ENCODE measurements at regions not wholly inside any gene's neighbourhood (a gene's known extent, or its start where the extent isn't known, plus 50 kb on each side); places are given as distances from the start of the nearest gene placed in this dataset.

- no peak for DNase-seq
- no peak for TF ChIP-seq MEF2A (IDR thresholded peaks at IDR 0.05; ENCODE audit: borderline replicate concordance, low read depth)
- no peak for TF ChIP-seq GATA2 (CRISPR knock-in tag; IDR thresholded peaks at IDR 0.05)
- TF ChIP-seq RXRA (IDR thresholded peaks at IDR 0.05; ENCODE audit: borderline replicate concordance, low read depth), result no peak
- H3K9ac ChIP-seq, result no peak overlapping the region
- ChIA-PET POLR2A (no interaction called here), CTCF (interaction anchor here (1.0 to 2.9 kb wide), 3 partner anchors 44 to 383 kb away, joined by 3 to 9 read pairs (median 4); no protein-coding TSS in a partner anchor)
- no peaks in the 10 kb centered on the region for H3K79me2 ChIP-seq (ENCODE audit: insufficient read depth)
- no peak overlapping the region for H3K4me2 ChIP-seq
- H3K9me2 ChIP-seq, result no peaks in the 10 kb centered on the region
- H3K4me1 ChIP-seq (ENCODE audit: control insufficient read depth in 1 of 2, insufficient read depth in 2 of 2, low read depth in 1 of 2, low read length in 1 of 2), result no peaks in the 10 kb centered on the region; a peak in 1 of 4 replicates
- H3F3A ChIP-seq (replicated peaks; ENCODE audit: insufficient read depth), result no peaks in the 10 kb centered on the region
- no peaks in the 10 kb centered on the region for H4K20me1 ChIP-seq (ENCODE audit: insufficient read depth)
- H3K36me3 ChIP-seq (replicated peaks in 1 of 2; ENCODE audit: control insufficient read depth in 1 of 2, insufficient read depth in 2 of 2, low read length in 1 of 2), result no peaks in the 10 kb centered on the region
- no peaks in the 10 kb centered on the region for H3K27me3 ChIP-seq (ENCODE audit: insufficient read depth)
- no peak overlapping the region for H3K4me3 ChIP-seq (ENCODE audit: low read depth in 2 of 2, low read length in 1 of 2)
- no peaks in the 10 kb centered on the region for H3K9me3 ChIP-seq
- H3K27ac ChIP-seq (ENCODE audit: low read depth in 2 of 2, low read length in 1 of 2), result no peak overlapping the region
- no peak overlapping the region for H2AFZ ChIP-seq (ENCODE audit: low read depth)
- 45% methylated on average over 5 of the region's 5 CpGs for WGBS (ENCODE audit: low lambda C conversion rate)
Measured at GRCh38 chr5:38765399-38765861, 80.4 kb upstream of the OSMR start.

- H3F3A ChIP-seq (replicated peaks; ENCODE audit: insufficient read depth), result no peaks in the 10 kb centered on the region
Measured at GRCh38 chr5:38766151-38766550, 79.7 kb upstream of the OSMR start.

GRCh38 chr5:38768412-38769211 lies 77.2 kb upstream of the OSMR start:
- H3K27ac ChIP-seq (ENCODE audit: low read depth in 2 of 2, low read length in 1 of 2), result no peak overlapping the region
- no peak overlapping the region for H2AFZ ChIP-seq (ENCODE audit: low read depth)
- H3F3A ChIP-seq (replicated peaks; ENCODE audit: insufficient read depth), result no peaks in the 10 kb centered on the region
- H4K20me1 ChIP-seq (ENCODE audit: insufficient read depth), result no peaks in the 10 kb centered on the region
- no peaks in the 10 kb centered on the region for H3K9me2 ChIP-seq
- TF ChIP-seq RFX5 (IDR thresholded peaks at IDR 0.05; ENCODE audit: low read length) (no peak), ZBTB33 (IDR thresholded peaks at IDR 0.05; ENCODE audit: borderline replicate concordance, low read depth) (no peak)
- H3K9ac ChIP-seq, result no peak overlapping the region
- H3K4me3 ChIP-seq (ENCODE audit: low read depth in 2 of 2, low read length in 1 of 2), result no peak overlapping the region
- no peak for DNase-seq
- H3K36me3 ChIP-seq (replicated peaks in 1 of 2; ENCODE audit: control insufficient read depth in 1 of 2, insufficient read depth in 2 of 2, low read length in 1 of 2), result no peaks in the 10 kb centered on the region
- H3K79me2 ChIP-seq (ENCODE audit: insufficient read depth), result no peaks in the 10 kb centered on the region
- CTCF ChIA-PET, result interaction anchor here (1.3 kb wide), 1 partner anchor 327 kb away, joined by 3 read pairs; no protein-coding TSS in a partner anchor
- no peak overlapping the region for H3K4me2 ChIP-seq
- H3K4me1 ChIP-seq (ENCODE audit: control insufficient read depth in 1 of 2, insufficient read depth in 2 of 2, low read depth in 1 of 2, low read length in 1 of 2), result no peaks in the 10 kb centered on the region; a peak in 1 of 4 replicates
- WGBS (ENCODE audit: low lambda C conversion rate), result 72% methylated on average over 9 of the region's 9 CpGs
- no peaks in the 10 kb centered on the region for H3K27me3 ChIP-seq (ENCODE audit: insufficient read depth)
- no peaks in the 10 kb centered on the region for H3K9me3 ChIP-seq
- POLR2A ChIA-PET, result no interaction called here

More at GRCh38 chr5:38766151-38766550, 79.7 kb upstream of the OSMR start:
- Histone ChIP-seq H3K9me2 (no peaks in the 10 kb centered on the region), H3K4me3 (ENCODE audit: low read depth in 2 of 2, low read length in 1 of 2) (no peak overlapping the region), H3K79me2 (ENCODE audit: insufficient read depth) (no peaks in the 10 kb centered on the region), H3K36me3 (replicated peaks in 1 of 2; ENCODE audit: control insufficient read depth in 1 of 2, insufficient read depth in 2 of 2, low read length in 1 of 2) (no peaks in the 10 kb centered on the region), H3K4me1 (ENCODE audit: control insufficient read depth in 1 of 2, insufficient read depth in 2 of 2, low read depth in 1 of 2, low read length in 1 of 2) (no peaks in the 10 kb centered on the region; a peak in 1 of 4 replicates), H3K4me2 (no peak overlapping the region), H3K27me3 (ENCODE audit: insufficient read depth) (no peaks in the 10 kb centered on the region), H3K9me3 (no peaks in the 10 kb centered on the region), H2AFZ (ENCODE audit: low read depth) (no peak overlapping the region), H3K27ac (ENCODE audit: low read depth in 2 of 2, low read length in 1 of 2) (no peak overlapping the region), H4K20me1 (ENCODE audit: insufficient read depth) (no peaks in the 10 kb centered on the region), H3K9ac (no peak overlapping the region)
- 47% methylated on average over 2 of the region's 2 CpGs for WGBS (ENCODE audit: low lambda C conversion rate)
- no peak for DNase-seq
- no peak for TF ChIP-seq NFIC (IDR thresholded peaks at IDR 0.05; ENCODE audit: borderline replicate concordance)
- ChIA-PET POLR2A (no interaction called here), CTCF (interaction anchor here (1.0 to 2.9 kb wide), 2 partner anchors 43 to 56 kb away, joined by 3 to 9 read pairs; no protein-coding TSS in a partner anchor)

Data from SK-N-SH (cell line).